Pancreas (tissue), 10 donors: ENCODE measurements at regions not wholly inside any gene's neighbourhood (a gene's known extent, or its start where the extent isn't known, plus 50 kb on each side); places are given as distances from the start of the nearest gene placed in this dataset.
"Not testable (repeated sequence)": the region's sequence is repeated elsewhere in the genome, so short reads cannot be mapped to it uniquely, and the experiment has no call there.

ENCODE experiments used
- ATAC-seq, 4 donors: fragments of 200-7000 bp; cut with Tn5 transposase; one replicate each; pipeline versions ENCODE4 v1.8.0 to v1.9.1; 2020; ENCODE audit warnings: mild to moderate bottlenecking in 4 of 4, moderate library complexity in 4 of 4
- DNase-seq, 6 donors: peaks; one replicate each; pipeline ENCODE4 v3.0.0-alpha.2; 2020
- FAIRE-seq: peaks from 2 replicates; lab custom pipeline; 2012; peaks lifted over from hg19 to GRCh38; lab: Jason Lieb, UNC
- H3K27ac ChIP-seq, 4 donors: fragments of 200-600 bp; sonication (generic); 1 replicate in 3 of 4; 2 replicates in 1 of 4; pipeline versions ENCODE4 v1.5.0 to v1.8.0; 2020
- H3K27me3 ChIP-seq, 4 donors: fragments of 200-600 bp; one replicate each; pipeline ENCODE4 v1.8.0; 2021
- H3K36me3 ChIP-seq, 3 donors: fragments of 200-600 bp; sonication (generic) in 1 of 3; one replicate each; pipeline versions ENCODE4 v1.5.0 to v1.8.0; 2020 to 2021
- H3K4me1 ChIP-seq, 3 donors: fragments of 200-600 bp; one replicate each; pipeline ENCODE4 v1.8.0; 2021
- H3K4me3 ChIP-seq, 4 donors: fragments of 200-600 bp; sonication (generic) in 2 of 4; one replicate each; pipeline versions ENCODE4 v1.5.0 to v1.8.0; 2020 to 2021
- H3K9me3 ChIP-seq, 4 donors: fragments of 200-600 bp; one replicate each; pipeline ENCODE4 v1.8.0; 2021
- CTCF ChIP-seq, 4 donors: fragments of 200-600 bp; sonication (generic) in 3 of 4; IDR thresholded peaks; one replicate each; pipeline versions ENCODE4 v1.5.0 to v1.8.0; 2021; ENCODE audit warnings: antibody characterized with exemption in 4 of 4
- WGBS, 2 donors: extraction: QIAGEN DNeasy Blood & Tissue Kit; methylation state at CpG; one replicate each; pipeline ENCODE4 v1.1.7; 2013; 5-methylcytosine and 5-hydroxymethylcytosine counted together
- intact Hi-C, 3 donors: fragments of 100-400 bp; cut with DNase I; formaldehyde crosslinking; loops; one replicate each; pipeline versions ENCODE4 v1.11.1 to v1.14.2; 2022
- donor health status: healthy with polysubstance abuse.
- donor health status: DM: no; HTN: no; CAD: no; lungs with moderate emphysema.
- donor health status: DM: no; HTN: no; CAD: no.
- donor health status: control.
- donor health status: control.
- donor health status: Bipolar disorder and iron deficiency.
- donor health status: DM: yes; HTN: yes; CAD: no.
- donor health status: DM: no; HTN: no; CAD: no.
- donor health status: DM: no; HTN: no; CAD: no.
- donor health status: DM: yes; HTN: yes; CAD: no.

DNA sequence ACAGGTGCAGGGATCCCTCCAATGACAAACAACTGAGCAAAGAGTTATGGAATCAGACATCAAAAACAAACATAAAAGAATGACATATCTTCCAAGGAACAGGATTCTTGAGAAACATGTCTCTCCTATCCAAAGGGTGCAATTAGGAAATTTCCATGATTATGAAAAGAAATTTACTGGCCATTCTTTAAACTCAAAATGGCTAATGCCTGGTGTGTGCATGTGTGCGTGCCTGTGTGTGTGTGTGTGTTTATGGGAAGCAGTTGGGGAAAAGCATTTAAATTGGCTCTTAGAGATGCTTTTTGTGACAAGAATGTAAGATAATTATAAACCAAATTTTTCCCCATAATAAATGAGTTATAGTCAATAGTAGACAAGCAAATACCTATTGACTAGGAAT, 320.5 kb upstream of the THBS1 start:
- H3K4me1 ChIP-seq: peaks cover 9 to 17% (median 16%) of the 10 kb centered on the region in 3 donors
- H3K4me3 ChIP-seq: no peak overlapping the region
- H3K27ac ChIP-seq: no peak overlapping the region
- TF ChIP-seq CTCF (IDR thresholded peaks at IDR 0.05): no peak
- DNase-seq (no peak), FAIRE-seq (no peak), ATAC-seq (no peak)
- 92 to 95% methylated on average over 1 of the region's 1 CpG for WGBS, 2 donors
- H3K36me3 ChIP-seq: no peaks in the 10 kb centered on the region
- H3K27me3 ChIP-seq: no peaks in the 10 kb centered on the region
- intact Hi-C loops: no loop called here
- no peaks in the 10 kb centered on the region for H3K9me3 ChIP-seq

GRCh38 chr15:39260791-39261190, 320.1 kb upstream of the THBS1 start:
- ATAC-seq: no peak
- FAIRE-seq: no peak
- intact Hi-C loops: no loop called here
- Histone ChIP-seq H3K27ac (no peak overlapping the region), H3K36me3 (no peaks in the 10 kb centered on the region), H3K4me3 (no peak overlapping the region), H3K4me1 (peaks cover 9 to 17% (median 16%) of the 10 kb centered on the region in 3 donors), H3K27me3 (no peaks in the 10 kb centered on the region), H3K9me3 (no peaks in the 10 kb centered on the region)
- no peak for TF ChIP-seq CTCF (IDR thresholded peaks at IDR 0.05)
- DNase-seq: no peak

- ATAC-seq, FAIRE-seq, H3K4me3 ChIP-seq, H3K36me3 ChIP-seq, intact Hi-C loops, H3K27ac ChIP-seq, DNase-seq, H3K27me3 ChIP-seq, H3K9me3 ChIP-seq: not testable (repeated sequence)
- 46 to 47% methylated on average over 4 of the region's 4 CpGs for WGBS, 2 donors
- peaks cover 3 to 16% (median 14%) of the 10 kb centered on the region in 3 donors for H3K4me1 ChIP-seq
Measured at GRCh38 chr15:39261397-39262183, 319.3 kb upstream of the THBS1 start.

DNA sequence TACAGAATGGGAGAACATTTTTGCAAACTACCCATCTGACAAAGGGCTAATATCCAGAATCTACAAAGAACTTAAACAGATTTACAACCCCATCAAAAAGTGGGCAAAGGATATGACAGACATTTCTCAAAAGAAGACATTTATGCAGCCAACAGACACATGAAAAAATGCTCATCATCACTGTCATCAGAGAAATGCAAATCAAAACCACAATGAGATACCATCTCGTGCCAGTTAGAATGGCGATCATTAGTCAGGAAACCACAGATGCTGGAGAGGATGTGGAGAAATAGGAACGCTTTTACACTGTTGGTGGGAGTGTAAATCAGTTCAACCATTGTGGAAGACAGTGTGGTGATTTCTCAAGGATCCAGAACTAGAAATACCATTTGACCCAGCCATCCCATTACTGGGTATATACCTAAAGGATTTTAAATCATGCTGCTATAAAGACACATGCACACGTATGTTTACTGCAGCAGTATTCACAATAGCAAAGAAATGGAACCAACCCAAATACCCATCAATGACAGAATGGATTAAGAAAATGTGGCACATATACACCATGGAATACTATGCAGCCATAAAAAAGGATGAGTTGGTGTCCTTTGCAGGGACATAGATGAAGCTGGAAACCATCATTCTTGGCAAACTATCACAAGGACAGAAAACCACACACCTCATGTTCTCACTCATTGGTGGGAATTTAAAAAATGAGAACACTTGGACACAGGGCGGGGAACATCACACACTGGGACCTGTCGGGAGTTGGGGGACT, 317.7 kb upstream of the THBS1 start:
- H3K9me3 ChIP-seq, FAIRE-seq, H3K27me3 ChIP-seq, intact Hi-C loops, H3K27ac ChIP-seq, ATAC-seq, H3K36me3 ChIP-seq, H3K4me3 ChIP-seq, DNase-seq: not testable (repeated sequence)
- 92 to 95% methylated on average over 6 of the region's 6 CpGs for WGBS, 2 donors
- H3K4me1 ChIP-seq: peaks cover 0 to 22% (median 20%) of the 10 kb centered on the region in 3 donors

DNA sequence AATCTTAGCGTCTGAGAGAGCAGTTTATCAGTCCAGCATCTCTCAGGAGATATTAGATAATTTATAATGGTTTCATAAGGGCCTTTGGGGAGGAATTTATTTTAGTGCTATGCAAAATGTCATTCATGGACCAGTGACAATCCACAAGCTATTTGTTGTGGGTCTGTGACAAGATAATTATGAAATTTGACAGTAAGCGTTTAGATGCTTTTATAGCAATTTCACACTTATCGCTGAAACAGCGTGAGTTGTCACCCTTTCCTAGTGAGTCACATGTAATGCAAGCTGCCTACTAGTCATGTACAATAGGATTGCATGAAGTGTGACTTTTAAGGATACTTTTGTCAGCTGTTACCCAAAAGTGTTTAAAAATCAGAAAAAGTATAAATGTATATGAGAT, 315.6 kb upstream of the THBS1 start:
- Histone ChIP-seq H3K36me3 (no peaks in the 10 kb centered on the region), H3K4me1 (peaks cover 8 to 31% (median 28%) of the 10 kb centered on the region in 3 donors), H3K9me3 (no peaks in the 10 kb centered on the region), H3K27ac (no peak overlapping the region), H3K27me3 (no peaks in the 10 kb centered on the region), H3K4me3 (no peak overlapping the region)
- intact Hi-C loops: no loop called here
- WGBS, 2 donors: 93 to 96% methylated on average over 4 of the region's 4 CpGs
- TF ChIP-seq CTCF (IDR thresholded peaks at IDR 0.05): no peak
- no peak for DNase-seq
- ATAC-seq: no peak
- no peak for FAIRE-seq
